Endothelial cell of umbilical vein (primary cell): ENCODE measurements at regions not wholly inside any gene's neighbourhood (a gene's known extent, or its start where the extent isn't known, plus 50 kb on each side); places are given as distances from the start of the nearest gene placed in this dataset.

Experiments used
- BruUV-seq: library from RNA; stranded (reverse); fragments of 400-500 nt; replicated peaks from 2 replicates; lab custom pipeline; 2021; lab: Mats Ljungman, UMichigan
- CTCF ChIA-PET: fragments of 300-600, 350-600 bp; sonication (Branson Sonifier 250); formaldehyde crosslinking; loops from one replicate; lab custom pipeline; 2021; ENCODE audit warnings: antibody characterized with exemption, inconsistent platforms; lab: Charles Lee
- POLR2A ChIA-PET: fragments of 300-600, 350-600 bp; sonication (Branson Sonifier 250); formaldehyde crosslinking; loops from one replicate; lab custom pipeline; 2021; ENCODE audit warnings: antibody characterized with exemption, inconsistent platforms; lab: Charles Lee
- DNase-seq: peaks from one replicate; pipeline ENCODE4 v3.0.0-alpha.2; 2011; ENCODE audit warnings: low read depth, low spot score
- FAIRE-seq: peaks from 2 replicates; lab custom pipeline; 2011; peaks lifted over from hg19 to GRCh38; lab: Jason Lieb, UNC
- H2AFZ ChIP-seq: 2 replicates; pipeline ENCODE4 v1.6.0; 2012; ENCODE audit warnings: low read depth, low read length, control low read depth, inconsistent platforms
- H3K27ac ChIP-seq: 2 replicates; pipeline ENCODE4 v1.5.1; 2011; ENCODE audit warnings: low read depth, mild to moderate bottlenecking, control low read depth, low read length, moderate library complexity; ENCODE audit not compliant: insufficient read depth
- H3K27me3 ChIP-seq, 2 experiments: 2 replicates each; pipeline versions ENCODE4 v1.6.0 to v1.6.1; 2011; ENCODE audit warnings: low read length in 2 of 2, mixed read lengths in 1 of 2; ENCODE audit not compliant: control insufficient read depth in 2 of 2, insufficient read depth in 2 of 2
- H3K36me3 ChIP-seq, 2 experiments: 2 replicates in 1 of 2; 3 replicates in 1 of 2; pipeline ENCODE4 v1.5.1; 2011; ENCODE audit warnings: low read length in 2 of 2, mild to moderate bottlenecking in 1 of 2, moderate library complexity in 1 of 2; ENCODE audit not compliant: control insufficient read depth in 2 of 2, insufficient read depth in 2 of 2; ENCODE audit errors: extremely low read depth in 1 of 2
- H3K4me1 ChIP-seq: 3 replicates; pipeline ENCODE4 v1.5.1; 2011; ENCODE audit warnings: mild to moderate bottlenecking, low read length; ENCODE audit not compliant: control insufficient read depth, insufficient read depth; ENCODE audit errors: extremely low read depth
- H3K4me2 ChIP-seq: 2 replicates; pipeline ENCODE4 v1.6.1; 2011; ENCODE audit warnings: low read length, control low read depth, mixed read lengths; ENCODE audit not compliant: insufficient read depth
- H3K4me3 ChIP-seq, 3 experiments: fragments of 200-600 bp in 1 of 3; sonication (generic), shearing (Covaris generic) in 1 of 3; replicated peaks in 1 of 3; 2 replicates each; pipeline ENCODE4 v1.5.1; 2011 to 2016; ENCODE audit warnings: control low read depth in 3 of 3, low read length in 3 of 3, mild to moderate bottlenecking in 2 of 3, inconsistent platforms in 1 of 3, low read depth in 1 of 3, moderate library complexity in 1 of 3; ENCODE audit not compliant: insufficient read depth in 1 of 3
- H3K79me2 ChIP-seq: 2 replicates; pipeline ENCODE4 v1.6.0; 2012; ENCODE audit warnings: low read length, inconsistent platforms; ENCODE audit not compliant: control insufficient read depth, insufficient read depth
- H3K9ac ChIP-seq: replicated peaks from 2 replicates; pipeline ENCODE3; 2011; ENCODE audit warnings: low read length, control low read depth; ENCODE audit not compliant: insufficient read depth; ENCODE audit errors: extremely low read depth
- H3K9me1 ChIP-seq: replicated peaks from 3 replicates; pipeline ENCODE4 v1.6.0; 2011; ENCODE audit warnings: mild to moderate bottlenecking, low read length; ENCODE audit not compliant: control insufficient read depth, insufficient read depth; ENCODE audit errors: extremely low read depth
- H3K9me3 ChIP-seq: replicated peaks from 2 replicates; pipeline ENCODE4 v1.5.1; 2012; ENCODE audit warnings: low read length, inconsistent platforms; ENCODE audit not compliant: control insufficient read depth, insufficient read depth
- H4K20me1 ChIP-seq: replicated peaks from 2 replicates; pipeline ENCODE3; 2011; ENCODE audit warnings: mild to moderate bottlenecking, low read length; ENCODE audit not compliant: control insufficient read depth, insufficient read depth; ENCODE audit errors: extremely low read depth
- EZH2 ChIP-seq: IDR thresholded peaks from 2 replicates; pipeline ENCODE4 v1.6.1; 2012; ENCODE audit warnings: borderline replicate concordance, low read depth, mild to moderate bottlenecking, moderate library complexity, low read length, inconsistent platforms; ENCODE audit not compliant: severe bottlenecking
- FOS ChIP-seq: IDR thresholded peaks from 2 replicates; pipeline ENCODE4 v1.6.1; 2011; ENCODE audit warnings: mild to moderate bottlenecking, low read length, moderate library complexity, borderline replicate concordance; ENCODE audit not compliant: insufficient read depth
- GATA2 ChIP-seq: IDR thresholded peaks from 2 replicates; pipeline ENCODE4 v1.7.0; 2011; ENCODE audit warnings: low read depth, mild to moderate bottlenecking, moderate library complexity, mixed read lengths, low read length; ENCODE audit not compliant: insufficient read length, insufficient read depth
- JUN ChIP-seq: IDR thresholded peaks from 2 replicates; pipeline ENCODE4 v1.6.1; 2011; ENCODE audit warnings: borderline replicate concordance, low read depth; ENCODE audit not compliant: insufficient read length, insufficient read depth
- MYC ChIP-seq: IDR thresholded peaks from one replicate; pipeline ENCODE4 v1.6.1; 2011; ENCODE audit warnings: mild to moderate bottlenecking, low read depth, low read length
- POLR2A ChIP-seq: IDR thresholded peaks from 2 replicates; pipeline ENCODE4 v1.6.1; 2012; ENCODE audit warnings: low read depth, mild to moderate bottlenecking, control low read depth, low read length
- POLR2AphosphoS5 ChIP-seq: IDR thresholded peaks from 2 replicates; pipeline ENCODE4 v1.6.1; 2012; ENCODE audit warnings: low read depth, mild to moderate bottlenecking, control low read depth, low read length, moderate library complexity; ENCODE audit not compliant: insufficient read depth
- dilution Hi-C: fragments of 300-500 bp; cut with MboI; formaldehyde crosslinking; loops from one replicate; pipeline ENCODE4 v1.15.0; 2019; ENCODE audit warnings: low sequenced_read_pairs; ENCODE audit not compliant: extremely low pct_ligation_motif_present
- intact Hi-C: fragments of 100-400 bp; cut with micrococcal nuclease; formaldehyde crosslinking; loops from one replicate; pipeline ENCODE4 v1.10.0; 2022
- TF ChIP-seq, protein P1 (sequence below), 2 donors: IDR thresholded peaks; 1 replicate in 1 of 2; 2 replicates in 1 of 2; pipeline ENCODE4 v1.5.1; 2011; ENCODE audit warnings: low read length in 2 of 2, mild to moderate bottlenecking in 2 of 2, moderate library complexity in 2 of 2, control low read depth in 1 of 2, inconsistent platforms in 1 of 2, low read depth in 1 of 2; ENCODE audit not compliant: insufficient read depth in 1 of 2; ENCODE audit errors: extremely low read depth in 1 of 2
- TF ChIP-seq, protein P2 (sequence below): IDR thresholded peaks from 2 replicates; pipeline ENCODE4 v1.6.1; 2011; ENCODE audit not compliant: insufficient read depth, insufficient read length

DNA sequence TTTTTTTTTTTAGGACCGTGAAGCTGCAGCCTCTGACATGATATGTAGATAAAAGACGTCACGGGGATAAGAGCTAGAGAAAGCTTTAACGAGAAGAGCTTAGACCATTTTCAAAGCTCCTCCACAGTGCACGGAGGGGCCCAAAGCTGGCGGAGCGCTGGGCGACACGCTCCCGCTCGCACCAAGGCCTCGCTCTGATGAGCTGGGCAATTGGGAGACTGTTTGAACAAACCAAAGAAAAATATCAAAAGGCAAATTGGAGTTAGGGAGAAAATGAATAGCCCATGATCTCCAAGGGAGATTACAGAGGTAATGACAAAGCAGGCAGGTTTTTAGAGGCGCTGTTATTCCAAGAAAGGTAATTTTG lies 179.4 kb downstream of the SREK1 start:
- FAIRE-seq = no peak
- TF ChIP-seq GATA2 (no peak), POLR2AphosphoS5 (no peak), EZH2 (no peak), POLR2A (no peak), JUN (no peak), MYC (no peak), FOS (no peak)
- TF ChIP-seq, protein P1, sequence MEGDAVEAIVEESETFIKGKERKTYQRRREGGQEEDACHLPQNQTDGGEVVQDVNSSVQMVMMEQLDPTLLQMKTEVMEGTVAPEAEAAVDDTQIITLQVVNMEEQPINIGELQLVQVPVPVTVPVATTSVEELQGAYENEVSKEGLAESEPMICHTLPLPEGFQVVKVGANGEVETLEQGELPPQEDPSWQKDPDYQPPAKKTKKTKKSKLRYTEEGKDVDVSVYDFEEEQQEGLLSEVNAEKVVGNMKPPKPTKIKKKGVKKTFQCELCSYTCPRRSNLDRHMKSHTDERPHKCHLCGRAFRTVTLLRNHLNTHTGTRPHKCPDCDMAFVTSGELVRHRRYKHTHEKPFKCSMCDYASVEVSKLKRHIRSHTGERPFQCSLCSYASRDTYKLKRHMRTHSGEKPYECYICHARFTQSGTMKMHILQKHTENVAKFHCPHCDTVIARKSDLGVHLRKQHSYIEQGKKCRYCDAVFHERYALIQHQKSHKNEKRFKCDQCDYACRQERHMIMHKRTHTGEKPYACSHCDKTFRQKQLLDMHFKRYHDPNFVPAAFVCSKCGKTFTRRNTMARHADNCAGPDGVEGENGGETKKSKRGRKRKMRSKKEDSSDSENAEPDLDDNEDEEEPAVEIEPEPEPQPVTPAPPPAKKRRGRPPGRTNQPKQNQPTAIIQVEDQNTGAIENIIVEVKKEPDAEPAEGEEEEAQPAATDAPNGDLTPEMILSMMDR (IDR thresholded peaks at IDR 0.05; ENCODE audit: extremely low read depth in 1 of 2, insufficient read depth in 1 of 2, low read depth in 1 of 2, low read length in 2 of 2) = no peak
- TF ChIP-seq, protein P2, sequence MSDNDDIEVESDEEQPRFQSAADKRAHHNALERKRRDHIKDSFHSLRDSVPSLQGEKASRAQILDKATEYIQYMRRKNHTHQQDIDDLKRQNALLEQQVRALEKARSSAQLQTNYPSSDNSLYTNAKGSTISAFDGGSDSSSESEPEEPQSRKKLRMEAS = no peak
- dilution Hi-C loops = no loop called here

More for the DNA sequence above, 179.4 kb downstream of the SREK1 start:
- Histone ChIP-seq H3K9me1 (no peaks in the 10 kb centered on the region), H4K20me1 (no peaks in the 10 kb centered on the region), H3K4me3 (no peak overlapping the region), H3K4me2 (no peak overlapping the region), H3K79me2 (no peaks in the 10 kb centered on the region), H3K4me1 (no peaks in the 10 kb centered on the region), H3K9me3 (no peaks in the 10 kb centered on the region), H3K27ac (no peak overlapping the region), H3K9ac (no peak overlapping the region), H2AFZ (no peak overlapping the region), H3K27me3 (peaks cover 0 to 2% of the 10 kb centered on the region in 2 experiments), H3K36me3 (no peaks in the 10 kb centered on the region)
- ChIA-PET CTCF (interaction anchor here (0.6 to 4.2 kb wide), 6 partner anchors 9 to 321 kb away, joined by 3 to 27 read pairs (median 5); no protein-coding TSS in a partner anchor), POLR2A (no interaction called here)
- intact Hi-C loops = no loop called here
- no peak for DNase-seq
- no TSS peak for BruUV-seq
